Kidney (tissue), 13 donors: ENCODE measurements at regions not wholly inside any gene's neighbourhood (a gene's known extent, or its start where the extent isn't known, plus 50 kb on each side); places are given as distances from the start of the nearest gene placed in this dataset.

Experiments used
- DNase-seq, 5 donors: peaks; one replicate each; pipeline ENCODE4 v3.0.0-alpha.2; 2013 to 2020
- FAIRE-seq: peaks from 2 replicates; lab custom pipeline; 2012; peaks lifted over from hg19 to GRCh38; lab: Jason Lieb, UNC
- H3K27ac ChIP-seq, 2 donors: one replicate each; pipeline ENCODE4 v1.7.0; 2013; ENCODE audit warnings: low read depth in 2 of 2, low read length in 2 of 2, inconsistent platforms in 1 of 2
- H3K27me3 ChIP-seq: one replicate; pipeline ENCODE4 v1.7.1; 2013; ENCODE audit warnings: low read length, inconsistent platforms; ENCODE audit not compliant: control insufficient read depth, insufficient read depth
- H3K36me3 ChIP-seq, 3 donors: one replicate each; pipeline versions ENCODE4 v1.7.0 to v1.7.1; 2013; ENCODE audit warnings: low read length in 3 of 3, control low read depth in 1 of 3, inconsistent platforms in 1 of 3; ENCODE audit not compliant: insufficient read depth in 3 of 3, control insufficient read depth in 2 of 3
- H3K4me1 ChIP-seq, 3 donors: one replicate each; pipeline versions ENCODE4 v1.7.0 to v1.7.1; 2013; ENCODE audit warnings: low read length in 3 of 3, inconsistent platforms in 1 of 3, low read depth in 1 of 3; ENCODE audit not compliant: control insufficient read depth in 2 of 3, insufficient read depth in 2 of 3
- H3K4me3 ChIP-seq, 3 donors: one replicate each; pipeline versions ENCODE4 v1.7.0 to v1.8.1; 2013; ENCODE audit warnings: low read length in 3 of 3, control low read depth in 1 of 3, inconsistent platforms in 1 of 3
- H3K9ac ChIP-seq, 3 donors: one replicate each; pipeline versions ENCODE4 v1.7.0 to v1.7.1; 2013; ENCODE audit warnings: low read length in 3 of 3, control low read depth in 1 of 3, inconsistent platforms in 1 of 3
- H3K9me3 ChIP-seq, 3 donors: one replicate each; pipeline versions ENCODE4 v1.7.0 to v1.7.1; 2013; ENCODE audit warnings: low read length in 3 of 3, control low read depth in 1 of 3, inconsistent platforms in 1 of 3; ENCODE audit not compliant: control insufficient read depth in 2 of 3, insufficient read depth in 1 of 3
- CTCF ChIP-seq: IDR thresholded peaks from 3 replicates; pipeline ENCODE4 v1.5.1; 2012; ENCODE audit warnings: mild to moderate bottlenecking, moderate library complexity, borderline replicate concordance; ENCODE audit not compliant: insufficient read depth; ENCODE audit errors: extremely low read depth
- intact Hi-C: fragments of 100-400 bp; cut with DNase I; formaldehyde crosslinking; loops from one replicate; pipeline ENCODE4 v1.11.1; 2022
- donor health status: control.
- donor health status: control.
- donor health status: control.
- donor health status: control.
- donor health status: control.
- donor health status: DM: yes; HTN: yes; CAD: no.
- donor health status: Normal renal cell carcinoma (clear cell type).

GRCh38 chr4:144353292-144353691 is 212.8 kb upstream of the GYPA start:
- intact Hi-C loops: no loop called here
- no peak overlapping the region for H3K9ac ChIP-seq
- H3K9me3 ChIP-seq: no peaks in the 10 kb centered on the region
- DNase-seq (no peak), FAIRE-seq (no peak)
- no peak overlapping the region for H3K4me3 ChIP-seq
- no peaks in the 10 kb centered on the region for H3K36me3 ChIP-seq
- no peaks in the 10 kb centered on the region for H3K4me1 ChIP-seq
- no peaks in the 10 kb centered on the region for H3K27me3 ChIP-seq
- no peak for TF ChIP-seq CTCF
- no peak overlapping the region for H3K27ac ChIP-seq

GRCh38 chr4:144355811-144356757 is 215.6 kb upstream of the GYPA start:
- peak in 4 of 5 donors; percentile 61 to 88 (median 77) for DNase-seq
- H3K36me3 ChIP-seq: no peaks in the 10 kb centered on the region
- H3K4me3 ChIP-seq: no peak overlapping the region
- no peaks in the 10 kb centered on the region for H3K27me3 ChIP-seq
- no peaks in the 10 kb centered on the region for H3K9me3 ChIP-seq
- no peaks in the 10 kb centered on the region for H3K4me1 ChIP-seq
- TF ChIP-seq CTCF: no peak
- H3K27ac ChIP-seq: no peak overlapping the region
- no peak overlapping the region for H3K9ac ChIP-seq
- intact Hi-C loops: no loop called here
- no peak for FAIRE-seq

GRCh38 chr4:144356941-144357381 is 216.4 kb upstream of the GYPA start:
- peak in 3 of 5 donors; percentile 32 to 52 (median 34) for DNase-seq
- no peaks in the 10 kb centered on the region for H3K27me3 ChIP-seq
- H3K36me3 ChIP-seq: no peaks in the 10 kb centered on the region
- no peaks in the 10 kb centered on the region for H3K4me1 ChIP-seq
- intact Hi-C loops: no loop called here
- H3K9me3 ChIP-seq: no peaks in the 10 kb centered on the region
- no peak for TF ChIP-seq CTCF
- H3K9ac ChIP-seq: no peak overlapping the region
- FAIRE-seq: no peak
- no peak overlapping the region for H3K4me3 ChIP-seq
- no peak overlapping the region for H3K27ac ChIP-seq
